OCI-LY3 (cell line): ENCODE measurements at regions not wholly inside any gene's neighbourhood (a gene's known extent, or its start where the extent isn't known, plus 50 kb on each side); places are given as distances from the start of the nearest gene placed in this dataset.

Experiments used
- CTCF ChIP-seq: fragments of 200-600, 300-600 bp; sonication (generic); IDR thresholded peaks from 2 replicates; pipeline ENCODE4 v1.5.1; 2014; ENCODE audit warnings: antibody characterized with exemption, low read length, low read depth
- EZH2phosphoT487 ChIP-seq: fragments of 200-600 bp; shearing (Covaris generic); IDR thresholded peaks from 2 replicates; pipeline ENCODE4 v1.6.1; 2018; ENCODE audit warnings: antibody characterized with exemption, mixed run types, low read depth

- TF ChIP-seq CTCF, result no peak
- no peak for TF ChIP-seq EZH2phosphoT487
Measured at GRCh38 chr5:174503461-174504265, 220.7 kb upstream of the MSX2 start.
